Loucy (cell line): ENCODE measurements at regions not wholly inside any gene's neighbourhood (a gene's known extent, or its start where the extent isn't known, plus 50 kb on each side); places are given as distances from the start of the nearest gene placed in this dataset.

Source experiments
- H2AFZ ChIP-seq: fragments of 200-600 bp; sonication (generic); 2 replicates; pipeline ENCODE4 v1.6.0; 2016; ENCODE audit warnings: antibody characterized with exemption, mild to moderate bottlenecking, low read length, moderate library complexity
- H3F3A ChIP-seq: fragments of 200-600 bp; 2 replicates; pipeline ENCODE4 v1.6.0; 2016; ENCODE audit warnings: antibody characterized with exemption, low read depth, mild to moderate bottlenecking
- H3K27me3 ChIP-seq: fragments of 200-600 bp; sonication (generic); 2 replicates; pipeline ENCODE4 v1.6.1; 2014; ENCODE audit warnings: low read length, mild to moderate bottlenecking; ENCODE audit not compliant: insufficient read depth, poor library complexity, severe bottlenecking
- H3K36me3 ChIP-seq: fragments of 200-600 bp; sonication (generic); 2 replicates; pipeline ENCODE4 v1.6.1; 2016; ENCODE audit warnings: low read length; ENCODE audit not compliant: insufficient read depth
- H3K4me1 ChIP-seq: fragments of 200-600 bp; sonication (generic); 2 replicates; pipeline ENCODE4 v1.5.1; 2014; ENCODE audit warnings: low read length, mild to moderate bottlenecking; ENCODE audit not compliant: insufficient read depth, poor library complexity, severe bottlenecking
- H3K4me2 ChIP-seq: fragments of 200-600 bp; sonication (generic); 2 replicates; pipeline ENCODE4 v1.6.0; 2014; ENCODE audit warnings: antibody characterized with exemption, low read length, low read depth, mild to moderate bottlenecking; ENCODE audit not compliant: poor library complexity, severe bottlenecking
- H3K4me3 ChIP-seq: fragments of 200-600 bp; sonication (generic); 2 replicates; pipeline ENCODE4 v1.5.1; 2014; ENCODE audit warnings: low read length, mild to moderate bottlenecking, mixed read lengths; ENCODE audit not compliant: poor library complexity, severe bottlenecking
- H3K79me2 ChIP-seq: fragments of 200-600 bp; sonication (generic); 2 replicates; pipeline ENCODE4 v1.6.1; 2014; ENCODE audit warnings: low read length; ENCODE audit not compliant: insufficient read depth
- H3K9ac ChIP-seq: fragments of 200-600 bp; sonication (generic); 2 replicates; pipeline ENCODE4 v1.6.0; 2014; ENCODE audit warnings: mild to moderate bottlenecking, low read depth, low read length, moderate library complexity; ENCODE audit not compliant: poor library complexity, severe bottlenecking
- H3K9me2 ChIP-seq: fragments of 200-600 bp; sonication (generic); replicated peaks from 2 replicates; pipeline ENCODE4 v1.6.1; 2016; ENCODE audit warnings: low read depth, low read length, mixed read lengths
- H3K9me3 ChIP-seq: fragments of 200-600 bp; sonication (generic); 2 replicates; pipeline ENCODE4 v1.6.1; 2014; ENCODE audit warnings: mild to moderate bottlenecking, antibody characterized with exemption, low read length, low read depth; ENCODE audit not compliant: insufficient read depth
- H4K20me1 ChIP-seq: fragments of 200-600 bp; sonication (generic); 2 replicates; pipeline ENCODE4 v1.6.0; 2014; ENCODE audit warnings: antibody characterized with exemption, low read length, mild to moderate bottlenecking; ENCODE audit not compliant: insufficient read depth, poor library complexity, severe bottlenecking
- CTCF ChIP-seq: fragments of 200-600 bp; sonication (generic); conservative IDR thresholded peaks from 2 replicates; pipeline ENCODE4 v1.5.1; 2014; ENCODE audit warnings: mild to moderate bottlenecking, antibody characterized with exemption, low read length
- EZH2phosphoT487 ChIP-seq: fragments of 200-600 bp; IDR thresholded peaks from 2 replicates; pipeline ENCODE4 v1.6.1; 2018; ENCODE audit warnings: antibody characterized with exemption, mild to moderate bottlenecking, moderate library complexity, borderline replicate concordance

GRCh38 chr14:55957950-55958349 lies 160.3 kb upstream of the PELI2 start:
- Histone ChIP-seq H3K9me3 (no peaks in the 10 kb centered on the region), H3K4me2 (no peak overlapping the region), H3K4me3 (no peak overlapping the region), H3K79me2 (no peaks in the 10 kb centered on the region), H3K27me3 (no peaks in the 10 kb centered on the region), H4K20me1 (no peaks in the 10 kb centered on the region), H3K9me2 (no peaks in the 10 kb centered on the region), H3K9ac (no peak overlapping the region), H3F3A (no peaks in the 10 kb centered on the region), H3K4me1 (no peaks in the 10 kb centered on the region), H3K36me3 (no peaks in the 10 kb centered on the region), H2AFZ (no peak overlapping the region)
- no peak for TF ChIP-seq CTCF

DNA sequence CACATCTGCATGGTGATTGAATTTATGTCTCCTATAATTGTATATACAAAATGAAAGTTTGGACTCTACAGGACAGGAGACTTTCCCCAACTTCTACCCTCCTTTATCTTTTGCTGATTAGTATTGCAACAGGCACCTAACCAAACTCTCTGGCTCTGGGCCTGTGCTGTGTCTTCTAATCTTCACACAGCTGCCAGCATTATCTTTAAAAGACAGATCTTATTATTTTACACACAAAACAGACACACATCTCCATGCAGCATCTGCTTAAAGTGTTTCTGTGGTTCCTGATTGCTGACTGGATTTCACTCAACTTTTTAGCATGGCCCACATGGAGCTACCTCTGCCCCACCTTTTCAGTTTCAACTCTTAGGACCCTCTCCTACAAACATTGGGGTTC lies 154.9 kb upstream of the PELI2 start:
- Histone ChIP-seq H3K4me3 (no peak overlapping the region), H3F3A (no peaks in the 10 kb centered on the region), H3K9me2 (no peaks in the 10 kb centered on the region), H2AFZ (no peak overlapping the region), H4K20me1 (no peaks in the 10 kb centered on the region), H3K9me3 (no peaks in the 10 kb centered on the region), H3K9ac (no peak overlapping the region), H3K27me3 (no peaks in the 10 kb centered on the region), H3K4me2 (no peak overlapping the region), H3K36me3 (no peaks in the 10 kb centered on the region), H3K4me1 (peaks cover 3% of the 10 kb centered on the region), H3K79me2 (no peaks in the 10 kb centered on the region)
- TF ChIP-seq EZH2phosphoT487, result no peak
- TF ChIP-seq CTCF, result no peak

- Histone ChIP-seq H3K36me3 (no peaks in the 10 kb centered on the region), H3K4me3 (no peak overlapping the region), H3K4me1 (peaks cover 3% of the 10 kb centered on the region), H3F3A (no peaks in the 10 kb centered on the region), H3K9me3 (no peaks in the 10 kb centered on the region), H2AFZ (no peak overlapping the region), H3K9ac (no peak overlapping the region), H3K4me2 (no peak overlapping the region), H3K79me2 (no peaks in the 10 kb centered on the region), H4K20me1 (no peaks in the 10 kb centered on the region), H3K9me2 (no peaks in the 10 kb centered on the region), H3K27me3 (no peaks in the 10 kb centered on the region)
- TF ChIP-seq EZH2phosphoT487 (no peak), CTCF (no peak)
Observed at GRCh38 chr14:55964091-55964490, 154.1 kb upstream of the PELI2 start.
